MCF 10A (cell line): ENCODE measurements at regions not wholly inside any gene's neighbourhood (a gene's known extent, or its start where the extent isn't known, plus 50 kb on each side); places are given as distances from the start of the nearest gene placed in this dataset.
A peak's percentile ranks its signal among the peaks of the same experiment; 100 is the strongest.
"Not testable (repeated sequence)": the region's sequence is repeated elsewhere in the genome, so short reads cannot be mapped to it uniquely, and the experiment has no call there.

Source experiments
- BruUV-seq: library from RNA; stranded (reverse); fragments of 400-500 nt; replicated peaks from 2 replicates; lab custom pipeline; 2021; lab: Mats Ljungman, UMichigan
- CTCF ChIA-PET: fragments of 300-600 bp; sonication (Branson Sonifier 250); formaldehyde crosslinking; extraction: SDS; loops from one replicate; lab custom pipeline; 2021; ENCODE audit warnings: antibody characterized with exemption, inconsistent platforms; lab: Yijun Ruan, JAX
- POLR2A ChIA-PET: fragments of 300-600, 350-650 bp; sonication (Branson Sonifier 250); formaldehyde crosslinking; extraction: SDS; loops from one replicate; lab custom pipeline; 2020; ENCODE audit warnings: antibody characterized with exemption, inconsistent platforms; lab: Yijun Ruan, JAX
- DNase-seq: peaks from one replicate; pipeline ENCODE4 v3.0.0-alpha.2; 2018; ENCODE audit not compliant: unreplicated experiment
- H3K27ac Mint-ChIP-seq: one replicate; pipeline ENCODE4 v1.8.0; 2022; ENCODE audit warnings: mild to moderate bottlenecking, low read depth, mixed read lengths; ENCODE audit not compliant: unreplicated experiment
- H3K27me3 Mint-ChIP-seq: one replicate; pipeline ENCODE4 v1.8.0; 2022; ENCODE audit warnings: mixed read lengths; ENCODE audit not compliant: insufficient read depth, unreplicated experiment
- H3K36me3 Mint-ChIP-seq: one replicate; pipeline ENCODE4 v1.8.0; 2022; ENCODE audit warnings: mild to moderate bottlenecking, moderate library complexity, mixed read lengths; ENCODE audit not compliant: insufficient read depth, unreplicated experiment
- H3K4me1 Mint-ChIP-seq: one replicate; pipeline ENCODE4 v1.8.0; 2022; ENCODE audit warnings: mixed read lengths; ENCODE audit not compliant: insufficient read depth, unreplicated experiment
- H3K4me3 Mint-ChIP-seq: one replicate; pipeline ENCODE4 v1.8.0; 2022; ENCODE audit warnings: mild to moderate bottlenecking, moderate library complexity, mixed read lengths; ENCODE audit not compliant: unreplicated experiment
- H3K9me3 Mint-ChIP-seq: one replicate; pipeline ENCODE4 v1.8.0; 2022; ENCODE audit warnings: mixed read lengths; ENCODE audit not compliant: unreplicated experiment
- intact Hi-C: fragments of 100-400 bp; cut with micrococcal nuclease; formaldehyde crosslinking; loops from 2 replicates; pipeline ENCODE4 v1.14.1; 2022
- TF ChIP-seq, protein P1 (sequence below): fragments of 200-600 bp; IDR thresholded peaks from one replicate; pipeline ENCODE4 v1.8.0; 2022; ENCODE audit warnings: antibody characterized with exemption, mild to moderate bottlenecking; ENCODE audit not compliant: unreplicated experiment

DNA sequence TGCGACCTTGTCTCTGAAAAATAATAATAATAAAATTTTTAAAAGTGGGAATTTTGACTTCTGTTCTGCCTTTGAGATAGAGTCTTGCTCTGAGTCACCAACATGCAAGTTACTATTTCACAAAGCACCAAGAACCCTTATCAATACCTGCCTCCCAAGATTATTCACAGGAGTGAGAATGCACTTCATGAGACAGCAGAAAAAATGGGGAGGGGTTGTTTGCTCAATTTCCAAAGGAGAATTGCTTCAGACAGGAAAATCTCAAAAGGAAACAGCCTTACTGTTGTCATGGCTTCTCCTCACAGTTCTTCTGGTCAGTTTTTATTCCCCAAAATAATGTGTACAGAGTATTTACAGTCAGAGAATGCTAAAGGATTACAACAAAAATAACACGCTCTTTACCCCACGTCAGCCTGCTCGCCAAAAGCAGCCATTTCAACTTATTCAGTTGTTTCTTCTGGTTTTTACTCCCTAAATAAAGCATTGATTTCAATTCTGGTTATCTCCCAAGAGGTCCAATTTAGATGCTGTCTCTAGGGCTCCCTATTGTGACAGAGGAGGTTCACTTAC, 89.0 kb downstream of the PPCDC start:
- BruUV-seq = no TSS peak
- Mint-ChIP-seq H3K4me3 (no peak overlapping the region), H3K9me3 (no peaks in the 10 kb centered on the region), H3K36me3 (no peaks in the 10 kb centered on the region), H3K27ac (peak overlapping the region; percentile 20), H3K27me3 (no peaks in the 10 kb centered on the region), H3K4me1 (peaks cover 20% of the 10 kb centered on the region)
- POLR2A ChIA-PET = no interaction called here
- intact Hi-C loops = no loop called here
- CTCF ChIA-PET = no interaction called here
- DNase-seq = no peak
- TF ChIP-seq, protein P1, sequence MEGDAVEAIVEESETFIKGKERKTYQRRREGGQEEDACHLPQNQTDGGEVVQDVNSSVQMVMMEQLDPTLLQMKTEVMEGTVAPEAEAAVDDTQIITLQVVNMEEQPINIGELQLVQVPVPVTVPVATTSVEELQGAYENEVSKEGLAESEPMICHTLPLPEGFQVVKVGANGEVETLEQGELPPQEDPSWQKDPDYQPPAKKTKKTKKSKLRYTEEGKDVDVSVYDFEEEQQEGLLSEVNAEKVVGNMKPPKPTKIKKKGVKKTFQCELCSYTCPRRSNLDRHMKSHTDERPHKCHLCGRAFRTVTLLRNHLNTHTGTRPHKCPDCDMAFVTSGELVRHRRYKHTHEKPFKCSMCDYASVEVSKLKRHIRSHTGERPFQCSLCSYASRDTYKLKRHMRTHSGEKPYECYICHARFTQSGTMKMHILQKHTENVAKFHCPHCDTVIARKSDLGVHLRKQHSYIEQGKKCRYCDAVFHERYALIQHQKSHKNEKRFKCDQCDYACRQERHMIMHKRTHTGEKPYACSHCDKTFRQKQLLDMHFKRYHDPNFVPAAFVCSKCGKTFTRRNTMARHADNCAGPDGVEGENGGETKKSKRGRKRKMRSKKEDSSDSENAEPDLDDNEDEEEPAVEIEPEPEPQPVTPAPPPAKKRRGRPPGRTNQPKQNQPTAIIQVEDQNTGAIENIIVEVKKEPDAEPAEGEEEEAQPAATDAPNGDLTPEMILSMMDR = no peak

DNA sequence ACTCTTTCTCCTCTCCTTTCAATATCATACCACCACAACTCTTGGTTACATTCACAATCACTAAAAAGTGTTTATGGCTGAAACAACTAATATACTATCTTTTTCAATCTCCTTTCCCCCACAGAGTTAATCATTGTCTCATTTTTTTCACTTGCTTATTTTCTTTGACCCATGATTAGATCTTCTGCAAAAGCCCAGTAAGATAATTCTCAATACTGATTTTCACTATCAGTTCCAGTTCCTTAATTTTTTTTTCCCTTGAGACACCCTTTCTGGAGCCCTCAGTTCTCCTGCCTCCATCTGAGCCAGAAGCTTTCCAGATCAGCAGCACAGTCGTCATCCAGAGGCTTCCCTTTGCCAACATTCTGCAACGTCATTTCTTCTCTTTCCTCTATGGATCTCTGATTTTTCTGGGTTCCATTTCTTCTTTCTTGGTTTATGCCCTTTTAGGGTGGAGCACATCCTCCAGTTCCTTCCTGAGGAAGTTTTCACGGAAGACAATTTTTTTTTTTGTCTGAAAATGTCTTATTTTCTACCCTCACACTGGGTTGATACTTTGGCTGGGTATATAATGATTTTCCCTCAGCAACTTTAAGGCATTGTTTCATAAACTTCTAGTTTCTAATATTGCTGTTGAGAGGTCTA, 88.7 kb upstream of the C15orf39 start:
- H3K4me3 Mint-ChIP-seq = no peak overlapping the region
- ChIA-PET CTCF (no interaction called here), POLR2A (no interaction called here)
- BruUV-seq = no TSS peak
- TF ChIP-seq, protein P1 = no peak
- H3K27ac Mint-ChIP-seq = peak overlapping the region; percentile 20
- DNase-seq = no peak
- intact Hi-C loops = no loop called here
- H3K9me3 Mint-ChIP-seq = no peaks in the 10 kb centered on the region
- peaks cover 17% of the 10 kb centered on the region for H3K4me1 Mint-ChIP-seq
- no peaks in the 10 kb centered on the region for H3K27me3 Mint-ChIP-seq
- H3K36me3 Mint-ChIP-seq = no peaks in the 10 kb centered on the region

DNA sequence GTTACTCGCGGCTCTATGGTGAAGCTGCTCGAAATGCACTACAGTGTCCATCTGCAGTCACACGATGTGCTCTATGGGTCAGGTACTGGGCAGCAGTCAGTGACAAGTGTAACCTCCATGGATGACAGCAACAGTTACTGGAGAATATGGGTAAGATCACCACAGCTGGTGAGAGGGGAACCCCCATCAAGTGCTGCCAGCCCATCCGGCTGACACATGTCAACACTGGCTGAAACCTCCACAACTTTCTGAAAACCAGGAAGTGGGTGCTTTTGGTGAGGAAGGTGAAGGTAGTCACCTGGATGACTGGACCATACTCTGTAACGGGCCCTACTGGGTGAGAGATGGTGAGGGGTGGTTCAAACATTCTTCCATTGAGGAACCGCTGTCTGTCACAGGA, 87.4 kb upstream of the C15orf39 start:
- Mint-ChIP-seq H3K27me3 (no peaks in the 10 kb centered on the region), H3K36me3 (no peaks in the 10 kb centered on the region), H3K4me1 (peaks cover 6% of the 10 kb centered on the region), H3K9me3 (no peaks in the 10 kb centered on the region), H3K27ac (no peak overlapping the region), H3K4me3 (no peak overlapping the region)
- no peak for DNase-seq
- no TSS peak for BruUV-seq
- TF ChIP-seq, protein P1 = no peak
- intact Hi-C loops = no loop called here
- ChIA-PET CTCF (no interaction called here), POLR2A (no interaction called here)

DNA sequence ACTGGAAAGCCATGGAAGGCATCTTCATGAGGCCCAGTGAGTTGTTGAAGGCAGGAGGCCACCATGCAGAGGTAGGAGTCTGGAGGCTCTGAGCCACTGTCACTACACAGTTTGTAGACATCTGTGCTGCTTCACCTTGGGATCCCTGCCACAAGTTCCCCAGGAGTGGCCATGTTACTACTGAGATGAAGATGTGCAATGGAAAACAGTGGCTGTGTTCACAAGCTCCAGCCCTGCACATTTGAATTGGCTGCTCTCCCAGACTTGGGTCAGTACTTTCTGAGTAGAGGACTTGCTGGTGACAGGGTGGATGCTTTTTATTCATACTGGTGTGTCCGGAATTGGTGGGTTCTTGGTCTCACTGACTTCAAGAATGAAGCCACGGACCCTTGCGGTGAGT, 86.9 kb upstream of the C15orf39 start:
- CTCF ChIA-PET = no interaction called here
- BruUV-seq = no TSS peak
- TF ChIP-seq, protein P1 = no peak

DNA sequence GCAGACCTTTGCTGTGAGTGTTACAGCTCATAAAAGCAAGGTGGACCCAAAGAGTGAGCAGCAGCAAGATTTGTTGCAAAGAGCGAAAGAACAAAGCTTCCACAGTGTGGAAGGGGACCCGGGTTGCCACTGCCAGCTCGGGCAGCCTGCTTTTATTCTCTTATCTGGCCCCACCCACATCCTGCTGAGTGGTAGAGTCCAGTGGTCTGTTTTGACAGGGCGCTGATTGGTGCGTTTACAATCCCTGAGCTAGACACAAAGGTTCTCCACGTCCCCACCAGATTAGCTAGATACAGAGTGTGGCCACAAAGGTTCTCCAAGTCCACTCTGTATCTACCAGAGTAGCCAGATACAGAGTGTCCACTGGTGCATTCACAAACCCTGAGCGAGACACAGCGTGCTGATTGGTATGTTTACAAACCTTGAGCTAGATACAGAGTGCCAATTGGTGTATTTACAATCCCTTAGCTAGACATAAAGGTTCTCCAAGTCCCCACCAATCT, 86.2 kb upstream of the C15orf39 start:
- H3K4me3 Mint-ChIP-seq, intact Hi-C loops, H3K27me3 Mint-ChIP-seq, POLR2A ChIA-PET, H3K9me3 Mint-ChIP-seq, DNase-seq, BruUV-seq, H3K4me1 Mint-ChIP-seq, H3K27ac Mint-ChIP-seq, H3K36me3 Mint-ChIP-seq, CTCF ChIA-PET: not testable (repeated sequence)

More for the DNA sequence above, 86.9 kb upstream of the C15orf39 start:
- Mint-ChIP-seq H3K9me3 (no peaks in the 10 kb centered on the region), H3K27ac (no peak overlapping the region), H3K4me3 (no peak overlapping the region), H3K4me1 (peaks cover under 1% of the 10 kb centered on the region), H3K36me3 (no peaks in the 10 kb centered on the region), H3K27me3 (no peaks in the 10 kb centered on the region)
- intact Hi-C loops = no loop called here
- POLR2A ChIA-PET = no interaction called here
- DNase-seq = no peak

DNA sequence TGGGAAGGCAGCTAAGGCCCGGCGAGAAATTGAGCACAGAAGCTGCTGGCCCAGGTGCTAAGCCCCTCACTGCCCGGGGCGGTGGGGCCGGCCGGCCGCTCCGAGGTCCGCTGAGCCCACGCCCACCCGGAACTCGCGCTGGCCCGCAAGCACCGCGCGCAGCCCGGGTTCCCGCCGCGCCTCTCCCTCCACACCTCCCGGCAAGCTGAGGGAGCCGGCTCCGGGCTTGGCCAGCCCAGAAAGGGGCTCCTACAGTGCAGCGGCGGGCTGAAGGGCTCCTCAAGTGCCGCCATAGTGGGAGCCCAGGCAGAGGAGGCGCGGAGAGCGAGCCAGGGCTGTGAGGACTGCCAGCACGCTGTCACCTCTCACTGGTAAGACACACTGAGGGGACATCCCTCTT, 85.5 kb upstream of the C15orf39 start:
- H3K27ac Mint-ChIP-seq, BruUV-seq, H3K4me1 Mint-ChIP-seq, intact Hi-C loops, H3K4me3 Mint-ChIP-seq, DNase-seq, CTCF ChIA-PET, H3K36me3 Mint-ChIP-seq, POLR2A ChIA-PET, H3K27me3 Mint-ChIP-seq, H3K9me3 Mint-ChIP-seq: not testable (repeated sequence)
